ENCODE measurements at regions not wholly inside any gene's neighbourhood (a gene's known extent, or its start where the extent isn't known, plus 50 kb on each side); places are given as distances from the start of the nearest gene placed in this dataset.

DNA sequence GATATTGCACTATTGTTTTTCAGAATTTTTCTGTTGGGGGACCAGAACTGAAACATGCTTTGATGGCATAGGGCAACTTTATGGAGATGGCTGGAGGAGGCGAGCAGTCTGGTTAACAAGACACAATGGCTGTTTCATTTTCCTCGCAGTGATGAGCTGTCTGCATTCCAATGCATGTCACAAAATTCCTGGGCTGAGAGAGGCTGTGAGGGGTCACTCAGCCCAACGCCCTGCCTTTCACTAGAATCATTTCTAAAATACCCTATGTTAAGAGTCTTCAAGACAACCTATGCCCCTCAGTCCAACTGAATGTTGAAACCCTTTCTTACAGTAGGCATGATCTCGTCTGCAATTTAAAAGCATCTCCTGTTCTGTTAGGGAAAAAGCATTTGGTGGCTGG, 1090.0 kb downstream of the BCL11A start:
- TF ChIP-seq, protein P1, sequence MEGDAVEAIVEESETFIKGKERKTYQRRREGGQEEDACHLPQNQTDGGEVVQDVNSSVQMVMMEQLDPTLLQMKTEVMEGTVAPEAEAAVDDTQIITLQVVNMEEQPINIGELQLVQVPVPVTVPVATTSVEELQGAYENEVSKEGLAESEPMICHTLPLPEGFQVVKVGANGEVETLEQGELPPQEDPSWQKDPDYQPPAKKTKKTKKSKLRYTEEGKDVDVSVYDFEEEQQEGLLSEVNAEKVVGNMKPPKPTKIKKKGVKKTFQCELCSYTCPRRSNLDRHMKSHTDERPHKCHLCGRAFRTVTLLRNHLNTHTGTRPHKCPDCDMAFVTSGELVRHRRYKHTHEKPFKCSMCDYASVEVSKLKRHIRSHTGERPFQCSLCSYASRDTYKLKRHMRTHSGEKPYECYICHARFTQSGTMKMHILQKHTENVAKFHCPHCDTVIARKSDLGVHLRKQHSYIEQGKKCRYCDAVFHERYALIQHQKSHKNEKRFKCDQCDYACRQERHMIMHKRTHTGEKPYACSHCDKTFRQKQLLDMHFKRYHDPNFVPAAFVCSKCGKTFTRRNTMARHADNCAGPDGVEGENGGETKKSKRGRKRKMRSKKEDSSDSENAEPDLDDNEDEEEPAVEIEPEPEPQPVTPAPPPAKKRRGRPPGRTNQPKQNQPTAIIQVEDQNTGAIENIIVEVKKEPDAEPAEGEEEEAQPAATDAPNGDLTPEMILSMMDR (IDR thresholded peaks at IDR 0.05; ENCODE audit: unreplicated experiment in 3 of 3), result no peak
- H3K9me3 Mint-ChIP-seq, result peaks cover 10% of the 10 kb centered on the region
- no peaks in the 10 kb centered on the region for H3K36me3 Mint-ChIP-seq (ENCODE audit: low read depth)
- no peaks in the 10 kb centered on the region for H3K4me1 Mint-ChIP-seq
- H3K4me3 Mint-ChIP-seq, result no peak overlapping the region
- H3K27me3 Mint-ChIP-seq (ENCODE audit: low read depth), result peaks cover 5% of the 10 kb centered on the region
- no peak overlapping the region for H3K27ac Mint-ChIP-seq

DNA sequence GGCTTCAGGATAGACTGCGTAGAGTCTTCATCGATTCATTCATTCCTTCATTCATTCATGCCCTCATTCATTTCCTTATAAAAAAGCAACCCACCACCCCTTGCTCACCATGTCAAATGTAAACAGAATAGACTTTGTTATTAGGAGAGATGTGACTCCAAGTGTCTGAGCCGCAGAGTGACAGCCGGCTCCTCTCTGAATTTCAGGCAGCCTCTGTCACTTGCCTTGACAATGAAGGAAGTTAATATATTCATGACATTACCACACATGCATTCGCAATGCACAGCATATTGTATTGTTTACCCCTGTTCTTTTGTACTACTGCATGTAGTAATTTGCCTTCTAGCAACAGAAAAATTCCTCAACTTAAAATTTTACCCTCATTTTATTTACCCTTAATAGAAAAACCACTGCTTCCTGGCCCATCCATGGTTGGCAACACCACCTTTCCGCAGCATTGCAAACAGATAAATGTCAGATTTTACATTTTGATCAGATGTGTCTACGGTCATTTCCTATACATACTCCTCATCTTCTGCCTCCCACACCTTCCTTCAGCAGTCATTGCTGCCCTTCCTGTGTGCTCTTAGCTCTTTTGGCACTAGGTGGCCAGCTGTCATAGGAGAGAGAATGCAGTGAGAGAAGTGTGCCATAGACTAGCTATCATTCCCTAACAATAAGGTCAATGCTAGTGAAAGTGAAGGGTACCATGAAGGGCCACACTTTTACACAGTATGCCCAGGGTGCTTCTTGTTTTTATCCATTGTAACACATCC, 1090.8 kb downstream of the BCL11A start:
- Mint-ChIP-seq H3K4me3 (no peak overlapping the region), H3K4me1 (no peaks in the 10 kb centered on the region), H3K9me3 (peaks cover 10% of the 10 kb centered on the region), H3K27ac (no peak overlapping the region), H3K27me3 (ENCODE audit: low read depth) (peaks cover 5% of the 10 kb centered on the region), H3K36me3 (ENCODE audit: low read depth) (no peaks in the 10 kb centered on the region)
- TF ChIP-seq, protein P1 (IDR thresholded peaks at IDR 0.05; ENCODE audit: unreplicated experiment in 3 of 3), result peak in 1 of 3 experiments; percentile 10

DNA sequence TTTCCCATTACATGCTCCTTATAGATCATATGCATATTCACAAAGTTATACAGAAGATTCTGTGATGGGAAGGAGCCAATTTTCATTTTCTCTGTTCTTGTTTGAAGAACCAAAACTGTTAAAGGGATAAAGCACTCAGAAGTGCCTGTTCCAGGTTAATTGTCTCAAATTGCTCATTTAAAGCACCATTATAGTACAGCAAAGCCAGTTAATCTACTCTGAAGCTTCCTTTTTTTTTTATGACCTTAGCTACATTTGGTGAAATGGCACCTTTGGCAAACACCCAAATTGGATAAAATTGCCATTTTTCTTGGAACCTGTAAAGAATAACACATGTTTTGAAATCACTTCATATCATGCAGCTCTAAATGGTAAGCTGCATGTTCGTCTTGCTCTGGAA, 1092.3 kb downstream of the BCL11A start:
- Mint-ChIP-seq H3K4me1 (no peaks in the 10 kb centered on the region), H3K36me3 (ENCODE audit: low read depth) (no peaks in the 10 kb centered on the region), H3K27me3 (ENCODE audit: low read depth) (peaks cover 5% of the 10 kb centered on the region), H3K4me3 (no peak overlapping the region), H3K27ac (no peak overlapping the region), H3K9me3 (peaks cover 4% of the 10 kb centered on the region)
- TF ChIP-seq, protein P1 (IDR thresholded peaks at IDR 0.05; ENCODE audit: unreplicated experiment in 3 of 3), result no peak

DNA sequence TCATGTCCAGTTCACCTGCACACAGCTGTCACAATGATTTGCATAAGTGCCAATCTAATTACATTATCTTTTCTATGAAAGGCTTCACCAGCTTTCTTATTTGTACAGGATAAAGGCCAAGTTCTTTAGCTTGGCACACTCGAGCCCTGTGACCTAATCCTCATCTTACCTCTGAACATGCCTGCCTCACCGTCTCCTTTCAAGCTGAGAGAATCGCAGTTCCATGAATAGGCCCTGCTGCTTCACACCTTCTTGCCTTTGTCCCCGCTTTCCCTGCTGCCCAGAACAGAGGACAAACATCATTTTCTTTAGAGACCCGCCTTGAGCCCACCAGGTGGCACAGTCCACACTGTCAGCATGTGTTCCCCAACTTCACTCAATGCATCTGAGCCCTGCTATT, 1094.7 kb downstream of the BCL11A start:
- no peaks in the 10 kb centered on the region for H3K4me1 Mint-ChIP-seq
- peaks cover 5% of the 10 kb centered on the region for H3K27me3 Mint-ChIP-seq (ENCODE audit: low read depth)
- H3K4me3 Mint-ChIP-seq, result no peak overlapping the region
- H3K9me3 Mint-ChIP-seq, result no peaks in the 10 kb centered on the region
- TF ChIP-seq, protein P1 (IDR thresholded peaks at IDR 0.05; ENCODE audit: unreplicated experiment in 3 of 3), result peak in 1 of 3 experiments; percentile 10
- no peak overlapping the region for H3K27ac Mint-ChIP-seq
- H3K36me3 Mint-ChIP-seq (ENCODE audit: low read depth), result no peaks in the 10 kb centered on the region

DNA sequence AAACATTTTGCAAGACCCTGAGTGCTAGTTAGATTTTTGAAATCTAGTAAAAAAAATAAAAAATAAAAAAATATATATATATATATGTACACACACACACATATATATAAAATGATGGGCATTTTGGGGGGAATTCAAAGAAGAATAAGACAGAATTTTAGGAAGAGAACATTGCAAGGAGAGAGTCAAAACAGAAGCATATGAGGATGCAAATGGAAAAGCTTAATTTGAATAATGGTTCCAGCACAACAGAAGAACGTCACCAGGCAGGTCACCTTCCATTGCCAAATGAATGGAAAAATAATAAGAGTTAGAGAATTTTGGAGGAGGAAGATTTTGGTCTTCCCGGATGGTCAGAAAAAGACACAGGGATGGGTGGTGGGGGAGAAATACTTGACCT, 1097.2 kb downstream of the BCL11A start:
- Mint-ChIP-seq H3K4me3 (no peak overlapping the region), H3K9me3 (no peaks in the 10 kb centered on the region), H3K4me1 (no peaks in the 10 kb centered on the region), H3K27ac (no peak overlapping the region), H3K36me3 (ENCODE audit: low read depth) (no peaks in the 10 kb centered on the region), H3K27me3 (ENCODE audit: low read depth) (no peaks in the 10 kb centered on the region)
- TF ChIP-seq, protein P1 (IDR thresholded peaks at IDR 0.05; ENCODE audit: unreplicated experiment in 3 of 3), result no peak

DNA sequence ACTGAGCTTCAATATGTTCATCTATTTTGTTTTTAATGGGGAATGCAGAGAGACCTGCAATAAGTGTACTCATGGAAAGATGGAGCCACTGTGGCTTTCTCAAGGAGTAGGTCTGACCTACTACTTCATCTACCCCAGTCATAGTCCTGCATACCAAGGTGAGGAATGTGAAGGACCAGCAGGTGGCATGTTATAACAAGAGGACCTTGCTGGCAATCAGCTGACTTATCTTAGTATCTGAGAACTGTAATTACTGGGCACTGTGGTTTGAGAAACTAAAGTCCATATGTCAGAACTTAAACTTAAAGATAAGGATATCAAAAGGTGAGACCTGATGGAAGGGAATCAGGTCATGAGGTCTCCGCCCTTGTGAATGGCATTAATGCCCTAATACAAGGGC, 1104.2 kb downstream of the BCL11A start:
- H3K27ac Mint-ChIP-seq, result no peak overlapping the region
- TF ChIP-seq, protein P1 (IDR thresholded peaks at IDR 0.05; ENCODE audit: unreplicated experiment in 3 of 3), result no peak
- H3K27me3 Mint-ChIP-seq (ENCODE audit: low read depth), result no peaks in the 10 kb centered on the region
- H3K9me3 Mint-ChIP-seq, result no peaks in the 10 kb centered on the region
- H3K4me3 Mint-ChIP-seq, result no peak overlapping the region
- no peaks in the 10 kb centered on the region for H3K36me3 Mint-ChIP-seq (ENCODE audit: low read depth)
- no peaks in the 10 kb centered on the region for H3K4me1 Mint-ChIP-seq

All from nephron (organoid).